Suprapubic skin (tissue), 3 donors: ENCODE measurements at regions not wholly inside any gene's neighbourhood (a gene's known extent, or its start where the extent isn't known, plus 50 kb on each side); places are given as distances from the start of the nearest gene placed in this dataset.

ENCODE experiments used
- CTCF ChIP-seq, 2 donors: fragments of 200-600 bp in 1 of 2; fragments of 450-650 bp in 1 of 2; sonication (generic) in 1 of 2; IDR thresholded peaks; one replicate each; pipeline ENCODE4 v1.5.1; 2016 to 2019; ENCODE audit warnings: antibody characterized with exemption in 2 of 2, mild to moderate bottlenecking in 1 of 2, moderate library complexity in 1 of 2
- POLR2A ChIP-seq, 2 donors: fragments of 450-650 bp; IDR thresholded peaks; one replicate each; pipeline ENCODE4 v1.6.1; 2017; ENCODE audit warnings: antibody characterized with exemption in 2 of 2, mild to moderate bottlenecking in 2 of 2, moderate library complexity in 2 of 2

GRCh38 chr4:100299046-100299840 is 109.0 kb upstream of the DDIT4L start:
- TF ChIP-seq CTCF (IDR thresholded peaks at IDR 0.05) (no peak), POLR2A (IDR thresholded peaks at IDR 0.05) (no peak)
